ENCODE measurements at regions not wholly inside any gene's neighbourhood (a gene's known extent, or its start where the extent isn't known, plus 50 kb on each side); places are given as distances from the start of the nearest gene placed in this dataset.
A peak's percentile ranks its signal among the peaks of the same experiment; 100 is the strongest.
"Not testable (repeated sequence)": the region's sequence is repeated elsewhere in the genome, so short reads cannot be mapped to it uniquely, and the experiment has no call there.

DNA sequence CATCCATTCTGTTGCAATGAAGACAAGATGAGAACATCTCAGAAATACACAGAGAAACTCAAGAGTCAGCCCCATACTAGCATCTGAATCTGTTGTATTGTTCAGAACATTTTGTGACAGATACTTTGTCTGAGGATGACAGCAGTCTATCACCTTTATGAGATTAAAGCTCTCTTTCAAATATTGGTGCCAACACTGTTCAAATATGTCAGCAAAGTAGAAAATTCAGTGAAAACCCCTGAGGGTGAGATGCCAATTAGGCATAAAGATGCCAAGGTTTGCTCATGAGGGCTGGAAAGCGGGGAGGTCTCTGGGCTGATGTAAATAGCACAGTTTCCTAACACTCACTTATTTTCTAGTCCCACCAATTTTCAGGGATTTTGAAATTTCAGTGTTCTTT, 1054.2 kb upstream of the CRIM1 start:
- no peak for DNase-seq (ENCODE audit: low spot score)

GRCh38 chr2:35298493-35298892, 1057.1 kb upstream of the CRIM1 start:
- DNase-seq (ENCODE audit: low spot score), result peak; percentile 4

- no peak for DNase-seq (ENCODE audit: low spot score)
These were observed 1058.2 kb upstream of the CRIM1 start for GRCh38 chr2:35297403-35297802.

DNA sequence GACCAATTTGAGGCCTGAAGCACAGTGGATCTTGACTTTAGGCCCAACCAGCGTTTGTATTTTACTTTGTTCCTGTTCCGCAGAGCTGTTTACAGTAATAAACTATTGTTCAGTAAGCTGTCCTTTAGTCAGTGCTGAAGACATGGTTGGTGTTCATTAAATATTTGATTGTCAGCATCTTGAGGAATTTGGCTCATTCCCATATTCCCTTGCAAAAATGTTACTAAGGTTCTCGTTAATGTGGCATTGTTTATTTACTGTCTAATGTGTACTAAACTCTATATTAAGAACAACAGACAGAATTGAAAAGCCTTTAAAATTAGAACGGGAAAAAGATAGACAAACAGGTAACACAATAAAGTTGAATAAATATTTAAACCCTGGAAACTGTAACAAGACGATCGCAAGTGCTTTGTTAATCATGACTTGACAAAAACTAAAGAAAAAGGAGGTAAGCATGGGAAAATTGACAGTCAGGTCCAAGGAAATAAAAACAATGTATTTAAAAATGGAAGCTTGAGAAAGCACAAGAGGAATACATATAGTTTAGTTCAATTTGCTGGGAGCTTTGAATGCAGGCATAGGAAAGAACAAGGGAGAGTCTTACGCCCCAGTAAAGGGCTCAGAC, 1060.8 kb upstream of the CRIM1 start:
- DNase-seq (ENCODE audit: low spot score), result no peak

GRCh38 chr2:35293261-35293660, 1062.3 kb upstream of the CRIM1 start:
- DNase-seq (ENCODE audit: low spot score), result no peak

DNA sequence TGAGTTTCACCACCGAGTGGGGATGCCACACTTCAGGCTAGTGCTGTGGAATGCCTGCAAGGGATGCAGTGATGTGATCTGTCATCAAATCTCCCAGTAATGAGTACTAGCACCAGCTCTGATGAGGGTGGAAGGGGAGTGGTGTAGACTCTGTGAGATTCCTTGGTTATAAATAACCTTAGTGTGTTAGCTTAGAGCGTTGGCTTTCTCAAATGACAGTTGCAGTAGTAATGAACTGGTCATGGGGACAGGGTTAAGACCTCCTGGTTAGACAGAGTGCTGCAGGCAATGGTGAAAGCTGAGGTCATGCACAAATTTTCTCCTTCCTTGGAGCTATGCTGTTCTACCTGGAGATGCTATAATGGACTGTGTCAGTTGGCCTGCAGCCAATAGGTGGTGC, 1063.4 kb upstream of the CRIM1 start:
- no peak for DNase-seq (ENCODE audit: low spot score)

DNA sequence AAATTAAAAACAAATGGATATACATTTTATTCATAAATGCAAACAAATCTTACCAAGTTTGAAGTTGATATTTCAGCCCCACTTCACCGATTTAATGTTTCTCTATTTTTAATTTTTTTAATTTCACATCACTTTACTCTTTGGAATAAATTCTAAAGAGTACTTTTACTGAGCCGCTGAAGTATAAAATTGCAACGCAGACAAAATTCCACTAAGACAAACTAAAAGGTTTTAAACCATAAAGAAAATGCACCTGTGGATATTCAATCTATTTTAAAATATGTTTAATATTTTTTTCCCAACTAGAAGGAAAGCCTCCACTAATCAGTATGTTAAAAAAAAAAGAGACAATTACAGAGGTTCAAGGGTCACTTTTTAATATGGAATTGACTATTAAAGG, 1073.9 kb upstream of the CRIM1 start:
- DNase-seq (ENCODE audit: low spot score), result no peak

DNA sequence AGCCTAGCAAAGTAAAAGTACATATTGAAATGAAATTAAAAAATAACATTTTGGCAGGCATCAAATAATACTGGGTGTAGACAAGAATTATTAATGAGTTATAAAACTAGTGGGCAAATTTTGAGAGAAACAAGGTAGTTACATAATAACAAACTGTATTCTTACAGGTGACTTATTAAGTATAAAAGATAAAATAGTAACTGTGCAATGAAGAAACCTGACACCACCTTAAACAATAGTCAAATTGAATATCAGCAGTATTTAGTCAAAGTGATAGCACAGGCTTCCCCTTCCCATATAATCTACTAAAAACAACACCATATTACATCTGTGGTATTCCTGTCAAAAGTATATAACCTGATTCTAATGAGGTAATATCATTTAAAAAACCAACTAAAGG, 1099.8 kb upstream of the CRIM1 start:
- no peak for DNase-seq (ENCODE audit: low spot score)

GRCh38 chr2:35251156-35251555, 1104.4 kb upstream of the CRIM1 start:
- DNase-seq (ENCODE audit: low spot score), result no peak

- no peak for DNase-seq (ENCODE audit: low spot score)
These were observed 1108.9 kb upstream of the CRIM1 start for GRCh38 chr2:35246702-35247101.

GRCh38 chr2:35228584-35228983, 1127.0 kb upstream of the CRIM1 start:
- DNase-seq (ENCODE audit: low spot score), result no peak

DNA sequence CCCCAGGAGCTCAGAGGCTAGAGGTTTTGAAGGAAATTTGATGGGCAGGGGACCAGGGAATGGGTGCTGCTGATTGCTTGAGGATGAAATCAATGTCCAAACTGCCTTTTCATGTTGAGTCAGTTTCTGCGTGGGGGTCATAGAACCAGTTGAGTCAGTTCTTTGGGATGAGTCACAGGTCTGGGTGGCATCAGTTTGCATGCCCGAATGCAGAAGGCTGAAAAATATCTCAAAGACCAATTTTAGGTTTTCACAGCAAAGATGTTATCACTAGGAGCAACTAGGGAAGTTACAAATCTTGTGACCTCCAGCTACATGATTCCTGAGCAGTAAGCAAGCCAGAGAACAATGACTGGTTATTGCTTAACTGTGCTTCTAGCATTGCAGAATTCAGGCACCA, 1135.1 kb upstream of the CRIM1 start:
- peak; percentile 53 for DNase-seq (ENCODE audit: low spot score)

DNA sequence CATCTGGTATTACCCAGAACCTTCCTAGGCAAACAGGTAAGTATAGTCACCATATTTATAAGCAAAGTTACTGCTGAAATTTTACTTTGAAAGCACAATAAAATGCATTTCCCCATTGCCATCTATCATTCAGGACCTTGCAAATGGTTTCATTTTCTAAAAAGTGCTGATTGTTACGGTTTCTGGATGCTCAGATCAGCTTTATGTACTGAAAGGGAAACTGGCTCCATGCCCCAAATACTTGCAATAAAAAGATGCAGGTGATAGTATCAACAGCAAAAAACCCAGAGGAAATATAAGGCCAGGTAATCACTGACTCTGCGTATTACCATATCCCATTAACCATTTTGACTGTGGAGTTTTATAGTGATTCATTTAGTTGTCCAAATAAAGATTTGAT, 1150.7 kb upstream of the CRIM1 start:
- no peak for DNase-seq (ENCODE audit: low spot score)

GRCh38 chr2:35204323-35204722, 1151.3 kb upstream of the CRIM1 start:
- DNase-seq (ENCODE audit: low spot score), result no peak

DNA sequence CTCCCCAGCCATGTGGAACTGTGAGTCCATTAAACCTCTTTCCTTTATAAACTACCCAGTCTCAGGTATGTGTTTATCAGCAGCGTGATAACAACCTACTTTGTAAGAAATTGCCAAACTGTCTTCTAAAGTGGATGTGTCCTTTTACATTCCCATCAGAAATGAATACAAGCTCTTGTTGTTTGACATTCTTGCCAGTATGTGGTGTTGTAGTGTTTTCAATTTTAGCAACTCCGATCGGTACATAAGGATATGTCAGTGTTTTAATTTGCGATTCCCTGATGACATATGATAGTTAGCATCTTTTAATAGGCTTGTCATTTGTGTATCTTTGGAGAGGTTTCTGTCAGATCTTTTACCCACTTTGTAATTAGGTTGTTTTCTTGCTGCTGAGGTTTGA, 1156.3 kb upstream of the CRIM1 start:
- peak; percentile 33 for DNase-seq (ENCODE audit: low spot score)

- no peak for DNase-seq (ENCODE audit: low spot score)
These were observed 1169.6 kb upstream of the CRIM1 start for GRCh38 chr2:35185861-35186412.

GRCh38 chr2:35184471-35184870, 1171.1 kb upstream of the CRIM1 start:
- no peak for DNase-seq (ENCODE audit: low spot score)

DNA sequence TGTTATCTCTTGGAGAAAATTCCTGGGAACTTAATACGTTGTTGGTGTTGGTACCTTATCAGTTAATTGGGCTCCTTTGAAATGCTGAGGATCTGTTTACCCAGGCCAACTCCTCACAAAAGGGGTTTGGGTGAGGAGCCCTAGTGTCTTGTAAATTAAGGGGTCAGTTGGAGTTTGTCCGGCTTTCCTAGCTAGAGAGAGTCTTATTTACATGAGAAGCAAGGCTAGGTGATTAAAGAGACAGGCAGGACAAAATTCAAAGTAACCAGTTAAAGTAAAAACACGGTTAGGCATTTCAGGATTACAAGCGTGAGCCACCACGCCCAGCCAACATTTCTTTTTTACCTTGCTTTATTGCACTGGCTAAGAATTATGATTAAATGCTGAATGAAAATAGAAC, 1178.9 kb upstream of the CRIM1 start:
- not testable (repeated sequence) for DNase-seq (ENCODE audit: low spot score)

DNA sequence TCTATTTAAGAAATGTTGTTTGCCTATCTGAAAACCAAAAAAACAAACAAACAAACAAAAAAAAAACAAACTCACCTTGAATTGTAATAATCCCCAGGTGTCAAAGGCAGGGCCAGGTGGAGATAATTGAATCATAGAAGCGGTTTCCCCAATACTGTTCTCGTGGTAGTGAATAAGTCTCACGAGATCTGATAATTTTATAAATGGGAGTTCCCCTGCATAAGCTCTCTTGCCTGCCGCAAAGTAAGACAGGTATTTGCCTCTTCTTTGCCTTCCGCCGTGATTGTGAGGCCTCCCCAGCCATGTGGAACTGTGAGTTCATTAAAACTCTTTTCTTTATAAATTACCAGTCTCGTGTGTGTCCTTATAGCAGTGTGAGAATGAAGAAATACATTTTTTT, 1180.7 kb upstream of the CRIM1 start:
- DNase-seq (ENCODE audit: low spot score), result no peak

DNA sequence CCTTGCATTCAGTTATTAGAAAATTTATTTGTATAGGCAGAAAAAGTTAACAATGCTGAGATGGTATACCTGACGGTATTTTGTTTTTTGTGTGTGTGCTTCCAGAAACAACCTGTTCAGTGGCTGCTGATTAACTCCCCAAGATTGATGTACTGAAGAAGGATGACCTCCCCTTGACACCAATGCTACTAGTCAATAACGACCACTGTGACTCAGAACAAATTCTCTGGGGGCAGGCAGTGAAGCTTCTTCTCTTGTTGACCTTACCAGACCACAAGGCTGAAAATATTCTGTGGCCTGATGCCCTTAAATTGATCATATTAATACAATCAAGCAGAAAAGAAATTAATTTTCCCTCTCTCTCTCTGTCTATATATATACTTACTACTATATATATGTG, 1182.9 kb upstream of the CRIM1 start:
- DNase-seq (ENCODE audit: low spot score), result no peak

DNA sequence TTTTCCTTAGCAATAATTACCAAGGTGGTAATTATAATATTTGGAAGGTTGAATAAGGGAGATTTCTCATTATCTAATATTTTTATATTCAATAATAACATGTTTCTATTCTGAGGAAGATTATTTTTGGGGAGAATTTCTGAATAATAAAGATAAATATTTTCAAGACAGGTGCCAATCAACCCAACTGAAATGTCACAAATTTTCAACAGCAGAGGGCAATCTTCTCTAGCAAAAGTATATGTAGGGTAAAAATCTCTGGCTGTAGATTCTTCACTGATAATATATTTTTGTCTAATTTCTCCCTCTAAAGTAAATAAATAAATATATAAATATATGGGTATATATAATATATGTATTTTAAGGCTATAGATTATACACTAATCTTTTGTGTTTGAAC, 1187.2 kb upstream of the CRIM1 start:
- DNase-seq (ENCODE audit: low spot score), result peak; percentile 31

DNA sequence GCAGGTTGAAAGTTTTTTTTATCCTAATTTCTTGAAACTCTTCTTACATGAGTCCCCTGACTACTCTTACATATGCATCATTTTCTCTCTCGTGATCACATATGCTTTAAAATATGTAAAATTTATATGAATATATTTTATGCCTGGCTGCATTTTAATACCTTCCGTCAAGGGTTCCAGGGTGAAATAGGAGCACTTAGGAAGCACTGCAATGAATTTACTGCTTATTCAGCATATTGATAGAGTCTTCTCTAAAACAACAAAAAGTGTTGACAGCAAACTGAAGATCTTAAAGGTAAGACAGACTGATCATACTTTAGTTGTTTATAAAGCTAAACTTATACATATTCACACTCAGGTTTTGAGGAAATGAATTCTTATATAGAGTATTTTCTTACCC, 1191.6 kb upstream of the CRIM1 start:
- DNase-seq (ENCODE audit: low spot score), result no peak

GRCh38 chr2:35160871-35161270, 1194.7 kb upstream of the CRIM1 start:
- no peak for DNase-seq (ENCODE audit: low spot score)

DNA sequence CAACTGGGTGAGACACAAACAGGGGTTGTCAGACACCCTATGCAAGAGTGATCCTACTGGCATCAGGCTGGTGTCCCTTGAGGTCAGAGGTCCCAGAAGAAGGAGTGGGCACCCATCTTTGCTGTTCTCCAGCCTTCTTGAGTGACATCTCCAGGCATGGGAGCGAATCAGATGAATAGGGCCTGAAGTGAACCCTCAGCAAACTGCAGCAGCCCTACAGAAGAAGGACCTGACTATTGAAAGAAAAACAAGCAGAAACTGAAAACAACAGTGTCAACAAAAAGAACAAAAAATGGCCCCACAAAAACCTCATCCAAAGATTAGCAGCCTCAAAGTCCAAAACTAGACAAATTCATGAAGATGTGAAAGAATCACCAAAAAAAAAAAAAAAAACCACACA, 1229.7 kb upstream of the CRIM1 start:
- DNase-seq (ENCODE audit: low spot score), result no peak

- no peak for DNase-seq (ENCODE audit: low spot score)
These were observed 1230.3 kb upstream of the CRIM1 start for GRCh38 chr2:35125278-35125677.
